Neuronal stem cell (in vitro differentiated cells): ENCODE measurements at regions not wholly inside any gene's neighbourhood (a gene's known extent, or its start where the extent isn't known, plus 50 kb on each side); places are given as distances from the start of the nearest gene placed in this dataset.

Experiments
- DNase-seq: peaks from one replicate; pipeline ENCODE4 v3.0.0-alpha.2; 2013; ENCODE audit warnings: low spot score
- H2AFZ ChIP-seq: one replicate; pipeline ENCODE4 v1.6.1; 2013; ENCODE audit warnings: mild to moderate bottlenecking, low read length, inconsistent platforms
- H2AK5ac ChIP-seq: 2 replicates; pipeline ENCODE4 v1.6.1; 2013; ENCODE audit warnings: low read depth, mild to moderate bottlenecking, inconsistent platforms, low read length, moderate library complexity, mixed read lengths
- H2BK120ac ChIP-seq: 2 replicates; pipeline ENCODE4 v1.6.1; 2013; ENCODE audit warnings: low read depth, mild to moderate bottlenecking, inconsistent platforms, low read length, moderate library complexity, mixed read lengths
- H2BK12ac ChIP-seq: one replicate; pipeline ENCODE4 v1.6.1; 2013; ENCODE audit warnings: low read length, inconsistent platforms
- H2BK15ac ChIP-seq: 2 replicates; pipeline ENCODE4 v1.6.1; 2013; ENCODE audit warnings: mild to moderate bottlenecking, low read length, inconsistent platforms, mixed read lengths
- H2BK5ac ChIP-seq: one replicate; pipeline ENCODE4 v1.6.1; 2013; ENCODE audit warnings: inconsistent platforms, mild to moderate bottlenecking, low read length, moderate library complexity
- H3K14ac ChIP-seq: one replicate; pipeline ENCODE4 v1.6.1; 2013; ENCODE audit warnings: low read length, inconsistent platforms
- H3K18ac ChIP-seq: 2 replicates; pipeline ENCODE4 v1.6.1; 2013; ENCODE audit warnings: low read length, inconsistent platforms
- H3K23ac ChIP-seq: 2 replicates; pipeline ENCODE4 v1.6.1; 2013; ENCODE audit warnings: low read depth, mild to moderate bottlenecking, mixed read lengths, low read length, inconsistent platforms; ENCODE audit not compliant: poor library complexity
- H3K27ac ChIP-seq: replicated peaks from 3 replicates; pipeline ENCODE4 v1.5.1; 2013; ENCODE audit warnings: low read length, inconsistent platforms
- H3K27me3 ChIP-seq, 3 experiments: 2 replicates each; pipeline ENCODE4 v1.6.1; 2013; ENCODE audit warnings: low read length in 3 of 3, mild to moderate bottlenecking in 2 of 3, inconsistent platforms in 1 of 3, low read depth in 1 of 3, mixed read lengths in 1 of 3, moderate library complexity in 1 of 3; ENCODE audit not compliant: control insufficient read depth in 3 of 3, insufficient read depth in 3 of 3
- H3K36me3 ChIP-seq, 2 donors: replicated peaks in 1 of 2; 2 replicates each; pipeline ENCODE4 v1.6.1; 2013; ENCODE audit warnings: low read length in 2 of 2; ENCODE audit not compliant: control insufficient read depth in 2 of 2, insufficient read depth in 2 of 2
- H3K4ac ChIP-seq: 2 replicates; pipeline ENCODE4 v1.6.1; 2013; ENCODE audit warnings: inconsistent platforms, mild to moderate bottlenecking, low read length, moderate library complexity
- H3K4me1 ChIP-seq, 2 donors: 1 replicate in 1 of 2; 2 replicates in 1 of 2; pipeline ENCODE4 v1.6.1; 2013; ENCODE audit warnings: low read length in 2 of 2, low read depth in 1 of 2; ENCODE audit not compliant: control insufficient read depth in 2 of 2, insufficient read depth in 1 of 2
- H3K4me2 ChIP-seq: one replicate; pipeline ENCODE4 v1.6.1; 2013; ENCODE audit warnings: mild to moderate bottlenecking, low read length, inconsistent platforms; ENCODE audit not compliant: insufficient read depth, poor library complexity, severe bottlenecking
- H3K4me3 ChIP-seq, 2 donors: 2 replicates each; pipeline ENCODE4 v1.5.1; 2013; ENCODE audit warnings: low read length in 2 of 2, mild to moderate bottlenecking in 2 of 2, inconsistent platforms in 1 of 2, moderate library complexity in 1 of 2
- H3K79me1 ChIP-seq: one replicate; pipeline ENCODE4 v1.6.1; 2013; ENCODE audit warnings: low read depth, mild to moderate bottlenecking, inconsistent platforms, low read length, moderate library complexity
- H3K9ac ChIP-seq: one replicate; pipeline ENCODE4 v1.6.1; 2013; ENCODE audit warnings: mild to moderate bottlenecking, low read depth, low read length, inconsistent platforms; ENCODE audit not compliant: poor library complexity
- H3K9me3 ChIP-seq, 2 donors: replicated peaks in 1 of 2; 2 replicates each; pipeline versions ENCODE3 to v1.6.1; 2013; ENCODE audit warnings: low read length in 2 of 2, mild to moderate bottlenecking in 2 of 2, inconsistent platforms in 1 of 2, low read depth in 1 of 2, mixed read lengths in 1 of 2, moderate library complexity in 1 of 2; ENCODE audit not compliant: control insufficient read depth in 2 of 2, insufficient read depth in 1 of 2
- H4K8ac ChIP-seq: one replicate; pipeline ENCODE4 v1.6.1; 2013; ENCODE audit warnings: low read depth, mild to moderate bottlenecking, inconsistent platforms, low read length, moderate library complexity
- H4K91ac ChIP-seq: one replicate; pipeline ENCODE4 v1.6.1; 2013; ENCODE audit warnings: low read length, low read depth, mild to moderate bottlenecking, inconsistent platforms; ENCODE audit not compliant: poor library complexity
- WGBS, 2 donors: extraction: QIAGEN DNeasy Blood & Tissue Kit; methylation state at CpG; one replicate each; pipeline ENCODE4 v1.1.7; 2013; ENCODE audit warnings: missing lambda C conversion rate in 2 of 2, mixed read lengths in 1 of 2; ENCODE audit not compliant: insufficient read length in 2 of 2, insufficient replicate concordance in 1 of 2; ENCODE audit errors: extremely low coverage in 2 of 2; 5-methylcytosine and 5-hydroxymethylcytosine counted together

DNA sequence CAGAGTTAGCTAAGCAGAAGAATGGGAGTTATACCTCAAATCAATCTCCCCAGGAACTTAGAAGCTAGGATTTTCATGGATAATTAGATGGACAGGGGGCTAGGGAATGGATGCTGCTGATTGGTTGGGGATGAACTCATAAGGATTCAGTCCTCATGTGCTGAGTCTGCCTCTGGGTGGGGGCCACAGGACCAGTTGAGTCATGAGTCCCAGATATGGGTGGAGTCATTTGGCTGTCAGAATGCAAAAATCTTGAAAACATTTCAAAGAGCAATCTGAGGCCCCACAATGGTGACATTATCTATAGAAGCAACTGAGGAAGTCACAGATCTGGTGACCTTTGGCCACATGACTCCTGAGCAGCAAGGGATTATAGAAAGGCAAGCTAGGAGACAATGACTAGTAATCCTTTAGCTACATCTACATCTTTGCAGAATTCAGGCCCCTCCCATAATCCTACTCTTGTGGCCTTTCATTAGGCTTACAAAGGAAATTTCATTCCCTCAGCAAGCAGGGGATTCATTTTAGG is 82.6 kb upstream of the CCL2 start:
- Histone ChIP-seq H4K91ac (no peak overlapping the region), H3K4ac (no peak overlapping the region), H3K36me3 (no peaks in the 10 kb centered on the region), H3K4me1 (no peaks in the 10 kb centered on the region), H3K23ac (no peak overlapping the region), H2BK15ac (no peak overlapping the region), H4K8ac (no peak overlapping the region), H2BK12ac (no peak overlapping the region), H2BK5ac (no peak overlapping the region), H3K14ac (no peak overlapping the region), H3K27ac (no peak overlapping the region), H3K4me2 (no peak overlapping the region), H2AFZ (no peak overlapping the region), H3K18ac (no peak overlapping the region), H3K9ac (no peak overlapping the region), H3K9me3 (no peaks in the 10 kb centered on the region), H2BK120ac (no peak overlapping the region), H2AK5ac (no peak overlapping the region), H3K27me3 (no peaks in the 10 kb centered on the region), H3K4me3 (no peak overlapping the region), H3K79me1 (no peaks in the 10 kb centered on the region)
- DNase-seq: no peak

DNA sequence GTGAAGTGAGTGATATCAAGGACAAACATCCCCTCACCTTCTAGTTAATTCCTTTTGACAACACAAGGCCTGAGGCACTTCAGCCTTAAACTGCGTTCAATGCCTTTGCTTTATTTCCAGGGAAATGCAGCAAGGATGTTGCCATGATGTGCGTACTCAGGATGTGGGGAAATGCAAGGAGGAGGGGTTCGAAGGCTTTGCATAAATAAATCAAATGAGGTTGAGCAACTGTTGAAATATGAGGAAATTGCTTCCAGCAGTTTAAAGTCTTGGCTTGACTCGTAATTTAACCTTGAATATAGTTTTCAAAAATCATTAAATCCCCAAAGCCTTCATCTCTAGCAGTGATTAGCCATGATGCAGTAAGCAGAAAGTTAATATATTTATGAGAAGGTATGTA is 81.8 kb upstream of the CCL2 start:
- Histone ChIP-seq H3K18ac (no peak overlapping the region), H3K9me3 (no peaks in the 10 kb centered on the region), H2BK12ac (no peak overlapping the region), H2AFZ (no peak overlapping the region), H3K36me3 (no peaks in the 10 kb centered on the region), H3K9ac (no peak overlapping the region), H4K8ac (no peak overlapping the region), H2BK5ac (no peak overlapping the region), H3K27ac (no peak overlapping the region), H3K23ac (no peak overlapping the region), H4K91ac (no peak overlapping the region), H2BK15ac (no peak overlapping the region), H2BK120ac (no peak overlapping the region), H3K79me1 (no peaks in the 10 kb centered on the region), H2AK5ac (no peak overlapping the region), H3K14ac (no peak overlapping the region), H3K4me1 (no peaks in the 10 kb centered on the region), H3K27me3 (no peaks in the 10 kb centered on the region), H3K4me2 (no peak overlapping the region), H3K4ac (no peak overlapping the region), H3K4me3 (no peak overlapping the region)
- no peak for DNase-seq
- no CpG with 5 or more reads among the region's 4 CpGs for WGBS, 2 donors

DNA sequence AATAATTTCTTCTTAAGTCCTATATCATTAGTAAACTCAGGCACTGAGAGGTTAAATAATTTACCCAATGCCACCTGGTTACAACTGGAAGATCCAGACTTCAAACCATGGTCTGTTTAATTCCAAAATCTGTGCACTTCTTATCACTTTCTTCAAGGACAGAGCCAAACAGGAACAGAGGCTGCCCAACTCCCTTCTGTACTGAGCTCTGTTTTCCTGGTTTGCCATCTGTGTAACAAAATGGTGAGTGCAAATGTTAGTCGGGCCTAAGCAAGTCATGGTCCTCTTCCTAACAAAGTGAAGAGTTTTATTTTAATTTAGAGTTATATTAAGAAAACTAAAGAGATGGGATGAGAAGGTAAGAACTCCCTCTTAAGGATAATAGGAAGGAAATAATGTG is 80.6 kb upstream of the CCL2 start:
- Histone ChIP-seq H3K27ac (no peak overlapping the region), H3K4me1 (no peaks in the 10 kb centered on the region), H2AK5ac (no peak overlapping the region), H4K91ac (no peak overlapping the region), H3K4ac (no peak overlapping the region), H3K14ac (no peak overlapping the region), H2BK5ac (no peak overlapping the region), H4K8ac (no peak overlapping the region), H3K4me3 (no peak overlapping the region), H2AFZ (no peak overlapping the region), H2BK120ac (no peak overlapping the region), H3K9me3 (no peaks in the 10 kb centered on the region), H3K4me2 (no peak overlapping the region), H3K79me1 (no peaks in the 10 kb centered on the region), H2BK15ac (no peak overlapping the region), H3K36me3 (no peaks in the 10 kb centered on the region), H2BK12ac (no peak overlapping the region), H3K9ac (no peak overlapping the region), H3K18ac (no peak overlapping the region), H3K23ac (no peak overlapping the region), H3K27me3 (no peaks in the 10 kb centered on the region)
- no peak for DNase-seq
- WGBS, 2 donors: no CpG with 5 or more reads among the region's 1 CpG

DNA sequence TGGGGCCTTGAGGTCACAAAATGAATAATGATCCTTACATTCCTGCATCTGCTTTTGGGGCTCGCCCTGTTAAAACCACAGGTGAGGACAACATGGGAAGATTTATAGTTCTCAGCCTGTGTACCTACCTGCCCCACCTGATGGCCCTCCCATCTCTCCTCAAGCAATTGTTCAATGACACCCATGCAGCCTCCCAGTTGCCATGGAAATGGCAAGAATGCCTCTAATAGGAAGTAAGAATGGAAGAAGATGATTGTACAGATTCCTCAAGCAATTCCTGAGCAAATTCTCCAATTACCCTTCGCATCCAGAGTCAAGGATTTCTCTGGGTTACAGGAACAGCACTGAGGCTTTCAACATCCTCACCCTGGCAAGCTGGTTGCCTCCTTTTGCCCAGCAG is 78.6 kb upstream of the CCL2 start:
- Histone ChIP-seq H3K9ac (no peak overlapping the region), H2BK120ac (no peak overlapping the region), H2AFZ (no peak overlapping the region), H3K4me1 (no peaks in the 10 kb centered on the region), H2BK15ac (no peak overlapping the region), H4K91ac (no peak overlapping the region), H3K23ac (no peak overlapping the region), H2BK5ac (no peak overlapping the region), H3K36me3 (no peaks in the 10 kb centered on the region), H3K9me3 (no peaks in the 10 kb centered on the region), H3K4me2 (no peak overlapping the region), H2BK12ac (no peak overlapping the region), H3K18ac (no peak overlapping the region), H4K8ac (no peak overlapping the region), H3K27me3 (no peaks in the 10 kb centered on the region), H3K79me1 (no peaks in the 10 kb centered on the region), H3K4ac (no peak overlapping the region), H3K4me3 (no peak overlapping the region), H3K14ac (no peak overlapping the region), H3K27ac (no peak overlapping the region), H2AK5ac (no peak overlapping the region)
- DNase-seq: no peak
- no CpG with 5 or more reads among the region's 2 CpGs for WGBS, 2 donors
